Vagina (tissue), 2 donors: ENCODE measurements at regions not wholly inside any gene's neighbourhood (a gene's known extent, or its start where the extent isn't known, plus 50 kb on each side); places are given as distances from the start of the nearest gene placed in this dataset.

ENCODE experiments used
- CTCF ChIP-seq, 3 experiments: fragments of 450-650 bp in 2 of 3; fragments of 200-600 bp in 1 of 3; sonication (generic) in 1 of 3; IDR thresholded peaks; one replicate each; pipeline ENCODE4 v1.5.1; 2017 to 2019; ENCODE audit warnings: antibody characterized with exemption in 3 of 3, mild to moderate bottlenecking in 2 of 3, moderate library complexity in 2 of 3
- POLR2AphosphoS5 ChIP-seq, 2 donors: sonication (generic); formaldehyde crosslinking; IDR thresholded peaks; one replicate each; pipeline ENCODE4 v1.9.0; 2017; ENCODE audit warnings: antibody characterized with exemption in 2 of 2, mild to moderate bottlenecking in 2 of 2, low read depth in 1 of 2; ENCODE audit not compliant: insufficient read depth in 1 of 2

GRCh38 chr2:105600949-105601794 lies 143.5 kb upstream of the NCK2 start:
- TF ChIP-seq CTCF (IDR thresholded peaks at IDR 0.05), result no peak
- TF ChIP-seq POLR2AphosphoS5 (IDR thresholded peaks at IDR 0.05; ENCODE audit: insufficient read depth in 1 of 2, low read depth in 1 of 2), result no peak
